Stimulated activated memory B cell treated with anti-CD40 and anti-IgM and Interleukin-4, amounts not matched to agents 10 μg/mL and 1 μg/mL and 100 μg/mL, for 72 hours (primary cell): ENCODE measurements at regions not wholly inside any gene's neighbourhood (a gene's known extent, or its start where the extent isn't known, plus 50 kb on each side); places are given as distances from the start of the nearest gene placed in this dataset.

Source experiments
- ATAC-seq: fragments of 150-1000 bp; cut with Tn5 transposase; 2 replicates; pipeline ENCODE4 v1.10.0; 2021
- H3K27ac Mint-ChIP-seq: one replicate; pipeline ENCODE4 v1.8.0; 2022; ENCODE audit warnings: mild to moderate bottlenecking, mixed read lengths
- H3K27me3 Mint-ChIP-seq: one replicate; pipeline ENCODE4 v1.8.0; 2022; ENCODE audit warnings: mixed read lengths
- H3K36me3 Mint-ChIP-seq: one replicate; pipeline ENCODE4 v1.8.0; 2022; ENCODE audit warnings: mixed read lengths
- H3K4me1 Mint-ChIP-seq: one replicate; pipeline ENCODE4 v1.8.0; 2022; ENCODE audit warnings: mixed read lengths
- H3K4me3 Mint-ChIP-seq: one replicate; pipeline ENCODE4 v1.8.0; 2022; ENCODE audit warnings: mild to moderate bottlenecking, moderate library complexity, mixed read lengths
- H3K9me3 Mint-ChIP-seq: one replicate; pipeline ENCODE4 v1.8.0; 2022; ENCODE audit warnings: mixed read lengths

DNA sequence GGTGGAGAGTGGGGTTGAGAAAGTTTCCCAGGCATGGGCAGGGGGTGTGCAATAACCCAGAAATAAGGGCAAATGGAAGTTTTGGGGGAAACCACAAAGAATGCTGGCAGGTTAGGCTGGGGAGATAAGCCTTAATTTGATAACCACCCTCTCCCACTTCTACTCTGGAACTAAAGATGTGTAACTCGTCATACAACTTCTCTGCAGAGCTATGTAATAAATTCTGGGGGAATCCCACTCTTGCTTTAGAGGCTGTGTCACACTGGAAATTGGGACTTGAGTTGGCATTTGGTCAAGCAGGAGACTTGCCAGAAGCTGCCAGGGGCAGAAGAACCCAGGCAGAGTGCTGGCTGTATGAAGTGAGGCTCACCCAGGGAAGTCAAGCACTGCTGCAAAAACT is 170.9 kb upstream of the CPEB2 start:
- no peak for ATAC-seq
- Mint-ChIP-seq H3K4me3 (no peak overlapping the region), H3K36me3 (no peaks in the 10 kb centered on the region), H3K27ac (no peak overlapping the region), H3K9me3 (no peaks in the 10 kb centered on the region), H3K4me1 (no peaks in the 10 kb centered on the region), H3K27me3 (peaks cover 8% of the 10 kb centered on the region)

DNA sequence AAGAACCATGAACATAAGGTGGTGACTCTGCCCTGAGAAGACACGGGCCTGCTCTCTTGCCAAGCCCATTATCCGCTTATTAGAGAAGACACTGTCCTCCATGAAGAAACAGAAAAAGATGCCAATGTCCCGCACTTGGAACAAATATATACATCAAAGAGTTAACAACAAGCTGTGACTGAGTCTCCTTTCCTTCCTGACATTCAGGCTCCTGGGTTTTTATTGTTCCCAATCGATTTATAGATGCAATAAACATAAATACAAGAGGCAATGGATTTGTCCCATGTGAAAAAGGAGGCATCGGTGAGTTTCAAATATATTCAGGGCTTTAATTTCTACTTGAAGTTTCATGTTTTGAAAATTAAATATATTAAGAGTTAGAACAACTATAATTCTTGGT is 169.2 kb upstream of the CPEB2 start:
- ATAC-seq = no peak
- H3K36me3 Mint-ChIP-seq = no peaks in the 10 kb centered on the region
- H3K9me3 Mint-ChIP-seq = no peaks in the 10 kb centered on the region
- no peaks in the 10 kb centered on the region for H3K4me1 Mint-ChIP-seq
- H3K27ac Mint-ChIP-seq = no peak overlapping the region
- H3K4me3 Mint-ChIP-seq = no peak overlapping the region
- H3K27me3 Mint-ChIP-seq = no peaks in the 10 kb centered on the region

DNA sequence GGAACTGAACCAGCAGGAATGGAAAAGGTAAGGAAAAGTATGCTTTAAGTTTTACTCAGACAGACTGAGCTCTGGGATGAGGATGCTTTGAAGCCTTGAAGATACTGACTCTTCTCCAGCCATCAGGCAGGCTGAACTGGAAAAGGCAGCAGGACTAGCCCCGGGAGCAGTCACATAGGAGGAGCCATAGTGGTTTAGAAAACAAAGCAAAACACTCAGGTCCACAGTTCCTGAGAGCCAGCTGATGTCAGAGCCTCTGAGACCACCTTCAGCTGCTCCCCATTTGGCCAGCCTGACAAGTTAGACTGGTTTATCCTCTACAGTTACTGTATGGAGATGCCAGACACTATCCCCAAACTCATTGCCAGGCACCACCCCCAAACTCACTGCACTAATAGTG is 167.9 kb upstream of the CPEB2 start:
- H3K9me3 Mint-ChIP-seq = no peaks in the 10 kb centered on the region
- H3K4me3 Mint-ChIP-seq = no peak overlapping the region
- H3K4me1 Mint-ChIP-seq = no peaks in the 10 kb centered on the region
- no peaks in the 10 kb centered on the region for H3K27me3 Mint-ChIP-seq
- no peak for ATAC-seq
- no peak overlapping the region for H3K27ac Mint-ChIP-seq
- no peaks in the 10 kb centered on the region for H3K36me3 Mint-ChIP-seq

DNA sequence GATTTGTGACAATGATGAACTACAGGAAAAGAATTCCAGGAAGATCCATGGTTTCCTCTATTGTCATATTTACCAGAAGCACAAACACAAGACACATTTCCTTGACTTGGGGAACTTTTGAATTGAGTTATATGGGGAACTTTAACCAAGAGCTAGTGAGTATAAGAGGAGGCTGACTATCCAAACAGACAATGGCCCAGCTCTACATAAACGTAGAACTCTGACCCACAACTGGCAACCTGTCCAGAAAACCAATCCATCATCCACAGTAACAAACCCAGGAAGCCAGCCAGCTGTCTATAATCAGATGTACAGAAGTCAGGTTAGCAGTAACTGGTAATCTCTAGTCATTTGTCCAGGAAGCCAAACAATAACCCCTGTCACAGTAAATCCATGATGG is 167.0 kb upstream of the CPEB2 start:
- Mint-ChIP-seq H3K4me3 (no peak overlapping the region), H3K27me3 (no peaks in the 10 kb centered on the region), H3K9me3 (peaks cover 3% of the 10 kb centered on the region), H3K27ac (no peak overlapping the region), H3K36me3 (no peaks in the 10 kb centered on the region), H3K4me1 (no peaks in the 10 kb centered on the region)
- ATAC-seq = no peak

DNA sequence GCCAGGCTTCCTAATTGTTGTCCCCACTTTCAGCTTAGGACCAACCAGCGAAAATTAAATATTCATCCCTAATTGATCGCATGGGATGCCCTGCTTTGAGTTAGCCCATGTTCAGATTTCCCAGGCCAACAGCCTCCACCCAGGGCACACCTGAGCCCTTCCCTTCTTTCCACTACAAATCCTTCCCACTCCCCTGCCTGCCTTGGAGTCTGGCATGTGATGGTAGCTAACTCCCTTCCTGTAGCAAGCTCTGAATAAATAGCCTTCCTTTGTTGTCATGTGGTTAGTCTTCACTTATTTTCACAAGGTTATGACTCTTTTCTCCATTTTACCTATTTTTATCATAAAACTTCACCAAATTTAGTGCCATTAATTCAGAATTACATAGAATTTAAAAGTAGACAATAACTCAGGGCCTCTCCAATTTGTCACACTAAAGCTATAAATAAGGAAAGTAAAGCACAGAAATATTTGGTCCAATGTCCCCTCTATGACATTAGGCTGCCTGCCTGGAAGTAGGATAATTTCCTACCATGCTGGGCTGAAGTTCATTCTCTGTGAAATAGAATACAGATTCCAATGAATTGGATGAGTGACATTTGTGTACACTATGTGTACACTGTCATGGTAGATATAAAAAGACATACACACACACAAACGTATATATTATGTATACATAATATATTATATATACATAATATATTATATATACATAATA is 166.4 kb upstream of the CPEB2 start:
- Mint-ChIP-seq H3K36me3 (no peaks in the 10 kb centered on the region), H3K4me3 (no peak overlapping the region), H3K27ac (no peak overlapping the region), H3K4me1 (no peaks in the 10 kb centered on the region), H3K9me3 (peaks cover 3% of the 10 kb centered on the region), H3K27me3 (no peaks in the 10 kb centered on the region)
- no peak for ATAC-seq

DNA sequence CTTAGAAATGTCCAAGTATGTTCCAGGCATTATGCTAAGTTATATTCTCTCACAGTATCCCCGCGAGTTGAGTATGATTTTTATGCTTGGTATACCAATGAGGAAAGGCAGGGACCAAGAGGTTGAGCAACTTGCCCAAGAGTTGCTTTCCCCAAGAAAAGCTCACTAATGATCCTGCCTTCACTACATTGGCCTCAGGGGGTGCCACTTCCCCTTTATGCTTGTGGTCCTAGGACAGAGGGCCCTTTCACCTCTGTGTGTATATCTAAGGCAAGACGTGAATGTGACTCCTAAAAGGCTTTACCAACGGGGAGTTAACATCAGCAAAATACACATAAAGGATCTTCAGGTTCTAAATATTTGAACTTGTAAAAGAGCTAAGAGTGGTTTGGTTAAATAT is 164.4 kb upstream of the CPEB2 start:
- Mint-ChIP-seq H3K36me3 (no peaks in the 10 kb centered on the region), H3K4me3 (no peak overlapping the region), H3K27ac (no peak overlapping the region), H3K27me3 (no peaks in the 10 kb centered on the region), H3K4me1 (peaks cover 15% of the 10 kb centered on the region), H3K9me3 (peaks cover 7% of the 10 kb centered on the region)
- no peak for ATAC-seq

DNA sequence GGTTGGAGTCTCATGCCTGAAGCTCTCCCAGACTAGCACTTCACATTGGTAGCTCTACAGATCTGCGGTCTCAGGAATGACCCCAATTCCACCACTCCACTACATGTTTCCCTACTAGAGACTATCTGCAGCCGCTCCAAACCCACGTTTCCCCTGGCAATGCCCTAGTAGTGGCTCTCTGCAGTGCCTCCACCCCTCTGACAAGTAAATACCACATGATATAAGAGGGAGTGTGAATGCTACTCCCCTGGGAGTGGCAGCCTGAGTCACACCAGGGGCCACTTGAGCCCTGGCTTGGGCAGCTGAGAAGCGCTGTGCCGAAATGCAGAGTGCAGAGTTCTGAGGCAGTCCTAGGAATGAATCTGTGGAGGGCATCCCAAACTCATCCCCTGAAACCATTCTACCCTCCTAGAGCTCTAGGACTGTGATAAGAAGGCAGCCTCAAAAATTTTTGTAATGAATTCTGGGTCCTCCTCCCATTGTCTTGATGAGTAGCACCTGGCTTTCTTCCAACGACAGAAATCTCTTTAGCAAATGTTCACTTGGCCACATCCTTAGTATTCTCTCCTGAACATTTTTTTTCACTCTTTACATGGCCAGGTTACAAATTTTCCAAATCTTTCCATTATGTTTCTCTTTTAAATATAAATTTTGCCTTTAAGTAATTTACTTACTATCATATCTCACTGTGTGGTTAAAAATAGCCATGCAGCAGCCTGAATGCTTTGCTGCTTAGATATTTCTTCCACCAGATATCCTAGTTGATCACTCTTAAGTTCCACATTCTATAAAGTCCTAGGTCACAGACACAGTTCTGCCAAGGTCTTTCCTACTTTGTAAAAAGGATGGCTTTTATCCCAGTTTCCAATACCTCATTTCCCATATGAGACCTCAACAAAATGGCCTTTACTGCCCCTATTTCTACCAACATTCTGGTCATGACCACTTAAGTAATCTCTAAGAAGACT is 160.2 kb upstream of the CPEB2 start:
- peaks cover 15% of the 10 kb centered on the region for H3K4me1 Mint-ChIP-seq
- H3K27me3 Mint-ChIP-seq = no peaks in the 10 kb centered on the region
- no peaks in the 10 kb centered on the region for H3K36me3 Mint-ChIP-seq
- no peak overlapping the region for H3K4me3 Mint-ChIP-seq
- ATAC-seq = peak; percentile 48
- peaks cover 7% of the 10 kb centered on the region for H3K9me3 Mint-ChIP-seq
- H3K27ac Mint-ChIP-seq = peak overlapping the region; percentile 62

DNA sequence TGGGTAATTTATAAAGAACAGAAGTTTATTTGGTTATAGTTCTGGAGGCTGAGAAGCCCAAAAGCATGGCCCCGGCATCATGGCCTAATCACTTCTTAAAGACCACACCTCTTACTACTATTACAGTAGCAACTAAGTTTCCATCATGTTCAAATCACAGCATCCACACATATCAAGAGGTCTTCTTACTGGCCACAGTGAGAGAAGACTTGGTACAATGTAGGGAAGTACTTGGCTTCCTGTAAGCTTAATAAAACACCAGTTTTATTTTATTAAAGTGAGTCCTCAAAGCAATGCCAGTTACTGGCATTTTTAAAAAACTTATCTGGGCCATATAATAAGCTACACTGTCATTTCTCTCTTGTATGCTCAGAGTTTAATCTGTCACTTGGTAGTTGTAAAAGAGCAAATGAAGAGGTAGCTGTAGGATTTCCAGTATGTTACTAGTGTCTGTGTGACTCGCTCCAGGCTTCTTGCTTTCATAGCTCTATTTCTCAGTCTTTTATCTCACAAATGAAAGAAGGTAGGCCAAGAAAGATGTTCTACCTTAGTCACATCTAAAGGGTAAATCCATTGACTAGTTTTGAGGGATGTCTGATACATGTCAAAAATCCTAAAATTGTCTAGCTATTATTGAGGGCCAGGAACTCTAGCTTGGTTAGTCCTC is 159.2 kb upstream of the CPEB2 start:
- Mint-ChIP-seq H3K4me1 (peaks cover 25% of the 10 kb centered on the region), H3K27me3 (no peaks in the 10 kb centered on the region), H3K9me3 (peaks cover 7% of the 10 kb centered on the region), H3K36me3 (no peaks in the 10 kb centered on the region), H3K27ac (peak overlapping the region; percentile 62), H3K4me3 (no peak overlapping the region)
- ATAC-seq = no peak

DNA sequence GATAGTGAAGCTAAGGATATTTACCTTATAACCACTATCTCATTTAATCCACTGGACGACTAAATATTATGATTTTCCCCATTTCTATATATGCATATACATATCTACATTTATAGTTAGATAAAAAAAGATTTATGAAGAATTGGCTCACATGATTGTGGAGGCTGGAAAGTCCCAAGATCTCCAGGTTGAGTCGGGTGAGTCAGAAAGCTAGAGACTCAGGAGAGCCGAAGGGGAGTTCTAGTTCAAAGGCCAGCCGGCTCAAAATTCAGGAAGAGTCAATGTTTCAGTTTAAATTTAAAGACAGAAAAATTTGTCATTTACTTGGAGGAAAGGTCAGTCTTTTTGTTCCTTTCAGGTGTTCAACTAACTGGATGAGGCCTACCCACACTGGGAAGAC is 158.2 kb upstream of the CPEB2 start:
- H3K4me1 Mint-ChIP-seq = peaks cover 35% of the 10 kb centered on the region
- no peak overlapping the region for H3K4me3 Mint-ChIP-seq
- H3K27me3 Mint-ChIP-seq = no peaks in the 10 kb centered on the region
- H3K27ac Mint-ChIP-seq = peak overlapping the region; percentile 62
- peak; percentile 39 for ATAC-seq
- H3K9me3 Mint-ChIP-seq = peaks cover 7% of the 10 kb centered on the region
- H3K36me3 Mint-ChIP-seq = no peaks in the 10 kb centered on the region

DNA sequence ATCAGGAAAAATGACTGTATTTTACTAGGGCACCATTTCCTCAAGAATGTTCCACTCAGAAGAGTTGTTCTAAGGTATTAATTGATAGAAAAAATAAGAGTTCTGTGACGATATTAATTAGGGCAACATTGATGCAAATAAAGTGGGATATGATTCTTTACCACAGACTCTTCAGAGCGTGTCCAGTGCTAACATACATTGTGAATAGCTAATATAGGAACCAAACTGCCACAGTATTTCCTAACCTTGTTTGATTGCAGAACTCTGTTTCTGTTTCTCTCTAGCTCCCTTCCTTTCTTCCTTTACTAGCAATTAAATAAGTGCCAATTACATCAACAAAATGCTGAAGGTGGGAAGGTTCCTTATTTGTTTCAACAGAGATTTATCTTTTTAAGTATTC is 154.1 kb upstream of the CPEB2 start:
- ATAC-seq = peak; percentile 54
- Mint-ChIP-seq H3K27ac (peak overlapping the region; percentile 38), H3K4me3 (no peak overlapping the region), H3K27me3 (peaks cover 9% of the 10 kb centered on the region), H3K36me3 (peaks cover 5% of the 10 kb centered on the region), H3K9me3 (peaks cover 3% of the 10 kb centered on the region), H3K4me1 (peaks cover 21% of the 10 kb centered on the region)

DNA sequence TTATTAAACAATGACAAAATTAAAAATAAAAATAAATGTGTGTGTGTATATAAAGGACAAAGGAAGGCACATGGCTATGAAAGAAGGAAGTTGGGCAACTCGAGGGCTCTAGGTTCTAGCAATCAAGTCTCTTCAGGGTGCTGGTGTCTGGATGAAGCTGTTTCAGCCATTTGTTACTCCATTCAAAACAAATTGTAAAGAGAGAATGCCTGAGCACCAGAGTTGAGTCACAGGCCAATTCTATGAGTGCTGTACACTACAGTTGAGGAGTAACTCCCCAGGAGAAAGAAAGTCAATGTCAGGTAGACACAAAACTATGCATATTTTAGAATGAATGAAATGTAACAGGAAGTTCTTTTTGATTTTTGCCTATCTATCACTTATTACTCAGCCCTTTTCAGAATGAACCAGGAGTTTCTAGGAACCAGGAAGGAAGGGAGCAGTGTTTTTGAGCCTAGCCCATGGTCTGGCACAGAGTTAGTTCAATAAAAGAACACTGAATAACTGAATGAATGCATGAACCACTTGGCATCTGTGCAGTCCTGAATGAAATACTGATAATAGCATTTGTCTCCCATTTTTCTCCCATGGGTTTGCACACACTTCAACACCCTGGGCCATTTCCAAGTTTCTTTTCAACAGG is 151.7 kb upstream of the CPEB2 start:
- Mint-ChIP-seq H3K9me3 (peaks cover 3% of the 10 kb centered on the region), H3K27me3 (peaks cover 9% of the 10 kb centered on the region), H3K4me1 (peaks cover 28% of the 10 kb centered on the region), H3K36me3 (peaks cover 5% of the 10 kb centered on the region), H3K27ac (no peak overlapping the region), H3K4me3 (no peak overlapping the region)
- no peak for ATAC-seq

DNA sequence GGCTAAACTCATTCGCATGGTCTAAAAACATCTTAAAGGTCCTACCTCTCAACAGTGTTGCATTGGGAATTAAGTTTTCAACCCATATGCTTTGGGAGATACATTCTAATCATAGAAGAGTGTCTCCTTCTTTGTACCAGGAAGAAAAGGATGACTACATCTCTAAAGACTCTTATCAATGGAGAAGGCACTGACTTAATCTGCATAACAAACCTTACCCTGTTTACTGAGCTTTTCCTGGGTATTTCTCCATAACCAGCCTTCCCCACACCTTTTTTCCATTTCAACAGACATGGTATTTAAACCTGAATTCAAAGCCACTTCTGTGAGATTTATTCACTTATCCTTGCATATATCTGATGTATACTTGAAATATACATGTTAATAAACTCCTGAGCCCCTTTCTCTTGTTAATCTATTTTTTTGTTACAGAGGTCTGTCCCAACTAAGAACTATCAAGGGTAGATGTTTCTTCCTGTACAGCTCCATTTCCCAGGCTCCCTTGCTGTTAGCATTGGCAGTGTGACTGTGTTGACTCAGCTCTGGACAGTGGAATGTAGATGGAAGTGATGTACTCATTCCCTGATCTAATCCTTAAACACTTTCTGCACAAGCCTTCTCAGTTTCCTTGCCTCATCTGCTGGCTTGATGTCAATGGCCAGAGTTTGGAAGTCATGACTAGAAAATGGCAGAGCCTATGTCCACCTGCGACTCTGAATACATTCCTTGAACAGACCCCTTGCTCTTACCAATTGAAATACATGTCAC is 148.9 kb upstream of the CPEB2 start:
- Mint-ChIP-seq H3K27me3 (peaks cover 9% of the 10 kb centered on the region), H3K36me3 (peaks cover 5% of the 10 kb centered on the region), H3K27ac (no peak overlapping the region), H3K4me1 (peaks cover 31% of the 10 kb centered on the region), H3K4me3 (no peak overlapping the region), H3K9me3 (peaks cover 3% of the 10 kb centered on the region)
- no peak for ATAC-seq

DNA sequence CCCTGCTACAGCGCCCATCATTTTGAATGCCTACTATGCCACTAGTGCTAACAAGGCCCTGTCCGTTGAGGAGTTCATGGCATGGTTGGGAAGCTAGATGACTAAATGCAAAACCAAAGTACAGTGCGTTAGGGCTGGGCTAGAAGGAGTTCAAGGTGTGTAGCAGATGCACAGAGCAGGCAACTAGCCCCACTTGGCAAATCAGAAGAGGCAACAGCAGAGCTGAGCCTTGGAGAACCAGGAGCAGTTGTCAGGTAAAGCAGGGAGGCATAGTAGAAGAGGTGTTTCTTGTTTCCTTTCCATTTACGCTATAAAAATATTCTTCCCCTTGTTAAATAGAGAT is 146.6 kb upstream of the CPEB2 start:
- Mint-ChIP-seq H3K9me3 (peaks cover 3% of the 10 kb centered on the region), H3K4me1 (peaks cover 26% of the 10 kb centered on the region), H3K27me3 (peaks cover 9% of the 10 kb centered on the region), H3K36me3 (peaks cover 5% of the 10 kb centered on the region), H3K27ac (peak overlapping the region; percentile 81), H3K4me3 (no peak overlapping the region)
- no peak for ATAC-seq

DNA sequence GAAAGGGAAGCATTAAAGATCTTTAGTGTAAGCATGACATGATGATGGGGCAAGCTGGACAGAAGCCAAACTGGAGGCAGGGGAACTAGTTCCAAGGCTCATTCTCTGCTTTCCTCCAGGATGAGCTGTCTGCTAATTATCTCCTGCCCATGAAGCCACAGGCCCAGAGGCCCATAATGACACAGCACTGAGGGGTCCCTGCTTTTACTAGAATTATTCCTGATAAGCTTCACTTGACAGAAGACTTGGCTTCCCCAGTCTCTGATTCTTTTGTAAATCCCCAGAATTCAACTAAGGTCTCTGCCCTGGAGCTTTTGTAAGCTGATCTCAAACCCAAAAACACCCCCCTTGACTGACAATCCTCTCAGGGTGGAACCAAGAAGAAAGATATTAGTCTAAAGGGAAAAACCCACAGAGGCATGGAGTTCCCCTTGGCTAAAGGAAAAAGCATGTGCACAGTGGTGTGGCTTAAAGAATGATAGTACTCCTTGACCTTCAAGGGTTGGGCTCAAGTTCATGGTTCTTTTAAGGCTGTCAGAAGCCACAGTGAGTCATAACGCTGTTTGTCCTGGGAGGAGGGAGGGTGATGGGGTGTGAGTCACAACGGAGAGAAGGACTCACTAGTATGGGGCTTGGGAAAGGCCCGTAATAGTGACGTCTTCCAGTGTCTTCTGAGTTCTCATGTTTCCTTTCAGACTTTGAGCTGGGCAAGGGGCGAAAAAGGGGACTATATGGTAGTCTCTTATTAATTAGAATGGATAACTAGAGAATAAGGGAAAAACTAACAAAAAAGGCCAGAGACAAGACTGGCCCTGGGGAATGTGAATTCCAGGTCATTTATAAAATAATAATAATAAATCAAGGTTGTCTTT is 146.0 kb upstream of the CPEB2 start:
- ATAC-seq = peak; percentile 97
- H3K36me3 Mint-ChIP-seq = peaks cover 5% of the 10 kb centered on the region
- peaks cover 26% of the 10 kb centered on the region for H3K4me1 Mint-ChIP-seq
- H3K9me3 Mint-ChIP-seq = peaks cover 3% of the 10 kb centered on the region
- no peak overlapping the region for H3K4me3 Mint-ChIP-seq
- H3K27me3 Mint-ChIP-seq = peaks cover 9% of the 10 kb centered on the region
- H3K27ac Mint-ChIP-seq = peak overlapping the region; percentile 81
